OCI-LY7 (cell line): ENCODE measurements at regions not wholly inside any gene's neighbourhood (a gene's known extent, or its start where the extent isn't known, plus 50 kb on each side); places are given as distances from the start of the nearest gene placed in this dataset.

Experiments used
- BruUV-seq: library from RNA; stranded (reverse); fragments of 400-500 nt; replicated peaks from 2 replicates; lab custom pipeline; 2021; lab: Mats Ljungman, UMichigan
- CTCF ChIA-PET: fragments of 300-600 bp; sonication (Branson Sonifier 250); formaldehyde crosslinking; loops from one replicate; lab custom pipeline; 2022; ENCODE audit warnings: antibody characterized with exemption; ENCODE audit not compliant: unreplicated experiment; lab: Charles Lee
- POLR2A ChIA-PET: fragments of 300-600 bp; sonication (Branson Sonifier 250); formaldehyde crosslinking; loops from one replicate; lab custom pipeline; 2022; ENCODE audit warnings: antibody characterized with exemption; lab: Charles Lee
- DNase-seq: peaks from one replicate; pipeline ENCODE4 v3.0.0-alpha.2; 2015; ENCODE audit warnings: low spot score
- H2AFZ ChIP-seq: fragments of 200-600 bp; sonication (generic), shearing (Covaris generic); 2 replicates; pipeline ENCODE4 v1.6.1; 2014; ENCODE audit warnings: mild to moderate bottlenecking, antibody characterized with exemption, low read length, moderate library complexity
- H3K27ac ChIP-seq: fragments of 200-600 bp; sonication (generic); 2 replicates; pipeline ENCODE4 v1.5.1; 2014; ENCODE audit warnings: mixed run types, low read depth, mild to moderate bottlenecking, moderate library complexity, low read length, inconsistent platforms; ENCODE audit not compliant: poor library complexity, severe bottlenecking
- H3K36me3 ChIP-seq: fragments of 200-600 bp; sonication (generic); 2 replicates; pipeline ENCODE4 v1.6.1; 2014; ENCODE audit warnings: mild to moderate bottlenecking, antibody characterized with exemption, low read length, moderate library complexity, mixed read lengths; ENCODE audit not compliant: insufficient read depth
- H3K4me1 ChIP-seq: fragments of 200-600 bp; sonication (generic); 2 replicates; pipeline ENCODE4 v1.5.1; 2014; ENCODE audit warnings: mild to moderate bottlenecking, low read length; ENCODE audit not compliant: insufficient read depth, poor library complexity, severe bottlenecking
- H3K4me2 ChIP-seq: fragments of 200-600 bp; sonication (generic); 2 replicates; pipeline ENCODE4 v1.6.1; 2014; ENCODE audit warnings: mild to moderate bottlenecking, low read length
- H3K4me3 ChIP-seq: fragments of 200-600 bp; sonication (generic); 2 replicates; pipeline ENCODE4 v1.5.1; 2014; ENCODE audit warnings: mild to moderate bottlenecking, low read depth, low read length; ENCODE audit not compliant: poor library complexity, severe bottlenecking
- H3K79me2 ChIP-seq: fragments of 200-600 bp; sonication (generic); 2 replicates; pipeline ENCODE4 v1.6.1; 2016; ENCODE audit warnings: low read depth, mild to moderate bottlenecking, low read length, moderate library complexity, mixed read lengths; ENCODE audit not compliant: insufficient read depth
- H3K9me2 ChIP-seq: fragments of 200-600 bp; sonication (generic); 2 replicates; pipeline ENCODE4 v1.6.1; 2016; ENCODE audit warnings: mild to moderate bottlenecking, low read length, mixed read lengths; ENCODE audit not compliant: insufficient read depth
- H3K9me3 ChIP-seq: fragments of 200-600 bp; sonication (generic); 2 replicates; pipeline ENCODE4 v1.6.1; 2014; ENCODE audit warnings: mild to moderate bottlenecking, mixed run types, low read length, mixed read lengths
- H4K20me1 ChIP-seq: fragments of 200-600 bp; sonication (generic); 2 replicates; pipeline ENCODE4 v1.6.1; 2014; ENCODE audit warnings: mild to moderate bottlenecking, antibody characterized with exemption, low read length, moderate library complexity, mixed read lengths; ENCODE audit not compliant: insufficient read depth
- CTCF ChIP-seq: fragments of 200-600 bp; sonication (generic); conservative IDR thresholded peaks from 2 replicates; pipeline ENCODE4 v1.5.1; 2014; ENCODE audit warnings: mild to moderate bottlenecking, antibody characterized with exemption, low read length, moderate library complexity, mixed read lengths
- EZH2phosphoT487 ChIP-seq: fragments of 200-600 bp; sonication (generic); IDR thresholded peaks from 2 replicates; pipeline ENCODE4 v1.6.1; 2018; ENCODE audit warnings: low read depth, borderline replicate concordance, mild to moderate bottlenecking, mixed run types, antibody characterized with exemption, low read length, moderate library complexity, mixed read lengths
- intact Hi-C: fragments of 100-400 bp; cut with micrococcal nuclease; formaldehyde crosslinking; loops from one replicate; pipeline ENCODE4 v1.10.0; 2022; ENCODE audit not compliant: unreplicated experiment

- H3K9me3 ChIP-seq = no peaks in the 10 kb centered on the region
- DNase-seq = no peak
- H3K9me2 ChIP-seq = no peaks in the 10 kb centered on the region
- H3K4me3 ChIP-seq = peak overlapping the region; percentile 71
- no peak overlapping the region for H3K27ac ChIP-seq
- H3K36me3 ChIP-seq = no peaks in the 10 kb centered on the region
- no peaks in the 10 kb centered on the region for H3K79me2 ChIP-seq
- H3K4me1 ChIP-seq = peaks cover 19% of the 10 kb centered on the region
- peak overlapping the region; percentile 85 for H3K4me2 ChIP-seq
- CTCF ChIA-PET = interaction anchor here (1.0 kb wide), 1 partner anchor 108 kb away, joined by 3 read pairs; no protein-coding TSS in a partner anchor
- no TSS peak for BruUV-seq
- intact Hi-C loops = loop anchor here (1.0 kb wide), 1 partner anchor 109 kb away; no protein-coding TSS in a partner anchor
- POLR2A ChIA-PET = interaction anchor here (0.6 to 2.3 kb wide), 10 partner anchors 11 to 987 kb away, joined by 3 to 9 read pairs (median 4); no protein-coding TSS in a partner anchor
- TF ChIP-seq CTCF (no peak), EZH2phosphoT487 (no peak)
- H2AFZ ChIP-seq = peak overlapping the region; percentile 100; the same call in 1 of the 2 replicates
- no peaks in the 10 kb centered on the region for H4K20me1 ChIP-seq
Observed at GRCh38 chr6:28729501-28730402, 194.0 kb downstream of the TRIM27 start.

GRCh38 chr6:28732052-28732451 lies 191.7 kb downstream of the TRIM27 start:
- ChIA-PET CTCF (no interaction called here), POLR2A (interaction anchor here (0.7 kb wide), 1 partner anchor 88 kb away, joined by 3 read pairs; no protein-coding TSS in a partner anchor)
- Histone ChIP-seq H3K4me2 (no peak overlapping the region), H3K36me3 (no peaks in the 10 kb centered on the region), H3K4me1 (peaks cover 19% of the 10 kb centered on the region), H3K4me3 (no peak overlapping the region), H4K20me1 (no peaks in the 10 kb centered on the region), H3K27ac (no peak overlapping the region), H3K79me2 (no peaks in the 10 kb centered on the region), H3K9me2 (no peaks in the 10 kb centered on the region), H3K9me3 (no peaks in the 10 kb centered on the region), H2AFZ (no peak overlapping the region)
- TF ChIP-seq CTCF (no peak), EZH2phosphoT487 (no peak)
- no peak for DNase-seq
- no TSS peak for BruUV-seq
- intact Hi-C loops = no loop called here

GRCh38 chr6:28734443-28734959 lies 189.3 kb downstream of the TRIM27 start:
- no peak overlapping the region for H3K27ac ChIP-seq
- no peak overlapping the region for H3K4me2 ChIP-seq
- H2AFZ ChIP-seq = no peak overlapping the region
- H3K9me3 ChIP-seq = no peaks in the 10 kb centered on the region
- no peaks in the 10 kb centered on the region for H4K20me1 ChIP-seq
- DNase-seq = no peak
- no peak for TF ChIP-seq CTCF
- no peak for TF ChIP-seq EZH2phosphoT487
- H3K79me2 ChIP-seq = no peaks in the 10 kb centered on the region
- H3K4me3 ChIP-seq = no peak overlapping the region
- no TSS peak for BruUV-seq
- no peaks in the 10 kb centered on the region for H3K4me1 ChIP-seq
- H3K9me2 ChIP-seq = no peaks in the 10 kb centered on the region
- POLR2A ChIA-PET = no interaction called here
- CTCF ChIA-PET = no interaction called here
- no peaks in the 10 kb centered on the region for H3K36me3 ChIP-seq
- intact Hi-C loops = no loop called here
